ENCODE measurements at regions not wholly inside any gene's neighbourhood (a gene's known extent, or its start where the extent isn't known, plus 50 kb on each side); places are given as distances from the start of the nearest gene placed in this dataset.

DNA sequence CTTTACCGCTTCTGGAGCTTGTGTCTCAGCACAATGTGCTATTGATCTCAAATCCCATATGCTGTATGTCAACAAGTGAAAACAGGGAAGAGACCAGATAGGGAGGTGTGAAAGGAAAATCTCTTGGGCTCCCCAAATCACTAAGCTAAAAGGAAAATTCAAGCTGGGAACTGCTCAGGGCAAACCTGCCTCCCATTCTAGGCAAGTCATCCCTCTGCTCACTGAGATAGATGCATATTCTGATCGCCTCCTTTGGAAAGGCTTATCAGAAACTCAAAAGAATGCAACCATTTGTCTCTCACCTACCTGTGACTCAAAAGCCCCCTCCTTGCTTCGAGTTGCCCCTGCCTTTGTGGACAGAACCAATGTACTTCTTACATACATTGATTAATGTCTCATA lies 161.1 kb upstream of the LYZL1 start:
- intact Hi-C loops (cut with micrococcal nuclease; ENCODE audit: unreplicated experiment): no loop called here
- Histone ChIP-seq H3K4me3 (ENCODE audit: low read depth, low read length, poor library complexity, severe bottlenecking) (no peak overlapping the region), H3K27ac (ENCODE audit: low read depth, low read length, poor library complexity, severe bottlenecking) (no peak overlapping the region), H3K36me3 (ENCODE audit: insufficient read depth, low read length, poor library complexity, severe bottlenecking) (no peaks in the 10 kb centered on the region), H3K9me3 (ENCODE audit: low read depth, low read length, poor library complexity, severe bottlenecking) (no peaks in the 10 kb centered on the region), H3K27me3 (replicated peaks; ENCODE audit: insufficient read depth, low read depth, low read length, poor library complexity) (no peaks in the 10 kb centered on the region), H3K4me1 (ENCODE audit: insufficient read depth, low read length, poor library complexity, severe bottlenecking) (peaks cover 18% of the 10 kb centered on the region)
- no TSS peak for BruUV-seq (replicated peaks)
- DNase-seq (ENCODE audit: low spot score): no peak
- POLR2A ChIA-PET (ENCODE audit: low non-redundant PET): no interaction called here
- CTCF ChIA-PET: no interaction called here
- no peak for TF ChIP-seq EZH2 (IDR thresholded peaks at IDR 0.05; ENCODE audit: borderline replicate concordance, low read depth, low read length, poor library complexity, severe bottlenecking)
- TF ChIP-seq, protein P1, sequence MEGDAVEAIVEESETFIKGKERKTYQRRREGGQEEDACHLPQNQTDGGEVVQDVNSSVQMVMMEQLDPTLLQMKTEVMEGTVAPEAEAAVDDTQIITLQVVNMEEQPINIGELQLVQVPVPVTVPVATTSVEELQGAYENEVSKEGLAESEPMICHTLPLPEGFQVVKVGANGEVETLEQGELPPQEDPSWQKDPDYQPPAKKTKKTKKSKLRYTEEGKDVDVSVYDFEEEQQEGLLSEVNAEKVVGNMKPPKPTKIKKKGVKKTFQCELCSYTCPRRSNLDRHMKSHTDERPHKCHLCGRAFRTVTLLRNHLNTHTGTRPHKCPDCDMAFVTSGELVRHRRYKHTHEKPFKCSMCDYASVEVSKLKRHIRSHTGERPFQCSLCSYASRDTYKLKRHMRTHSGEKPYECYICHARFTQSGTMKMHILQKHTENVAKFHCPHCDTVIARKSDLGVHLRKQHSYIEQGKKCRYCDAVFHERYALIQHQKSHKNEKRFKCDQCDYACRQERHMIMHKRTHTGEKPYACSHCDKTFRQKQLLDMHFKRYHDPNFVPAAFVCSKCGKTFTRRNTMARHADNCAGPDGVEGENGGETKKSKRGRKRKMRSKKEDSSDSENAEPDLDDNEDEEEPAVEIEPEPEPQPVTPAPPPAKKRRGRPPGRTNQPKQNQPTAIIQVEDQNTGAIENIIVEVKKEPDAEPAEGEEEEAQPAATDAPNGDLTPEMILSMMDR (conservative IDR thresholded peaks at IDR 0.05; ENCODE audit: low read depth, low read length): no peak

DNA sequence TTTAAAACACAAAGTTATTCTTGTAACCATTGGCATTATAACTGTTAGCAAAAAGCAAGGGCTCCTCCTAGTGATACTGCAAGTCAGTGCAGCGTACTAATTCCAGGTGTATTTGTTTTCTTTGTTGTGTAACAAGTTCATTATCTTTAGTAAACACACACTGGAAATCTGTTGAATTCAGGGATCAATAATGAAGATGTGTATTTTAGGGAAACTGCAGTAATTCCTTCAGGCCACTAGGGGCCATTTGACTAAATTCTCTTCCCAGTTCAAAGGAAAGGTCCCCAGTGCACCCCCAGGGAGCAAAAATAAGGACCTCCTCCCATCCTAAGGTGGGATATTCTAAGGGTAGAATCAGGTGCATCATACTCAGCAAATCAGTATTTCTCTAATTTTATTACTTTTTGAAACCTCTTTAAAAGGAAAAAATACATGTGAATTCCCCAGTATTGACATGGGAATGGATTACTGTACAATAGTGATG lies 158.6 kb upstream of the LYZL1 start:
- no TSS peak for BruUV-seq (replicated peaks)
- Histone ChIP-seq H3K27me3 (replicated peaks; ENCODE audit: insufficient read depth, low read depth, low read length, poor library complexity) (no peaks in the 10 kb centered on the region), H3K4me1 (ENCODE audit: insufficient read depth, low read length, poor library complexity, severe bottlenecking) (peaks cover 26% of the 10 kb centered on the region), H3K36me3 (ENCODE audit: insufficient read depth, low read length, poor library complexity, severe bottlenecking) (no peaks in the 10 kb centered on the region), H3K27ac (ENCODE audit: low read depth, low read length, poor library complexity, severe bottlenecking) (no peak overlapping the region), H3K9me3 (ENCODE audit: low read depth, low read length, poor library complexity, severe bottlenecking) (no peaks in the 10 kb centered on the region), H3K4me3 (ENCODE audit: low read depth, low read length, poor library complexity, severe bottlenecking) (no peak overlapping the region)
- CTCF ChIA-PET: no interaction called here
- intact Hi-C loops (cut with micrococcal nuclease; ENCODE audit: unreplicated experiment): loop anchor here (2.0 to 5.0 kb wide), 3 partner anchors 72 to 453 kb away; partner anchors contain the start of gene BAMBI
- no peak for TF ChIP-seq EZH2 (IDR thresholded peaks at IDR 0.05; ENCODE audit: borderline replicate concordance, low read depth, low read length, poor library complexity, severe bottlenecking)
- TF ChIP-seq, protein P1 (conservative IDR thresholded peaks at IDR 0.05; ENCODE audit: low read depth, low read length): peak; percentile 71
- POLR2A ChIA-PET (ENCODE audit: low non-redundant PET): no interaction called here
- peak; percentile 33 for DNase-seq (ENCODE audit: low spot score)

DNA sequence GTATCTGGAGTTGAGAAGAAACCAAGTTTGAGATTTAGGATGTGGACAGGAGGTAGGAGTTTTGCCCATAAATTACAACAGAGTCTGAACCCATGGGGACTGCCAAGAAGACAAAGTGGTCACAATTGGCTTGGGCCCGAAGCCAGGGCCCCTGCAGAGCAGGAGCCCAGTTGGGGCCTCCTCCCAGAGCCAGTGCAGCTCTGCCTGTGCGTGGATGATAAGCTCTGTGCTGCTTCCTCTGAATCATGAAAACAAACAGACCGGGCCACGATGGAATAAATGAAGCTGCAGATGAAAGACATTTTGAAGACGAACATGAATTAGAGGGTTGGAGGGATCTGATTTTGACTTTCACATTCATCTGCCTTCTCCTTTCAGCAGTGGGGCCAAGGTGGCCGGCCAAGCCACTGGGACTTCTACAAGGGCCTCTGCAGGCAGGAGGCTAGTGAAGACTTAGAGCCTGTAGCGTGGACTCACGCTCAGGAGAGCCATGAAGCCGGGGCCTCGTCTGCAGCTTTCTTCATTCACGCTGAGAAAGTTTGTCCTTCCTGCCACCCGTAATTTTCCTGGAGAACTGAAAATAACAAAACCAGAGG lies 156.8 kb upstream of the LYZL1 start:
- H3K4me3 ChIP-seq (ENCODE audit: low read depth, low read length, poor library complexity, severe bottlenecking): peak overlapping the region; percentile 4
- CTCF ChIA-PET: interaction anchor here (1.1 kb wide), 1 partner anchor 172 kb away, joined by 3 read pairs; no protein-coding TSS in a partner anchor
- BruUV-seq (replicated peaks): no TSS peak
- TF ChIP-seq, protein P1 (conservative IDR thresholded peaks at IDR 0.05; ENCODE audit: low read depth, low read length): no peak
- TF ChIP-seq EZH2 (IDR thresholded peaks at IDR 0.05; ENCODE audit: borderline replicate concordance, low read depth, low read length, poor library complexity, severe bottlenecking): no peak
- H3K9me3 ChIP-seq (ENCODE audit: low read depth, low read length, poor library complexity, severe bottlenecking): no peaks in the 10 kb centered on the region
- DNase-seq (ENCODE audit: low spot score): peak; percentile 90
- H3K27ac ChIP-seq (ENCODE audit: low read depth, low read length, poor library complexity, severe bottlenecking): peak overlapping the region; percentile 38
- POLR2A ChIA-PET (ENCODE audit: low non-redundant PET): no interaction called here
- H3K27me3 ChIP-seq (replicated peaks; ENCODE audit: insufficient read depth, low read depth, low read length, poor library complexity): no peaks in the 10 kb centered on the region
- no peaks in the 10 kb centered on the region for H3K36me3 ChIP-seq (ENCODE audit: insufficient read depth, low read length, poor library complexity, severe bottlenecking)
- intact Hi-C loops (cut with micrococcal nuclease; ENCODE audit: unreplicated experiment): loop anchor here (2.0 to 5.0 kb wide), 3 partner anchors 70 to 455 kb away; partner anchors contain the start of gene BAMBI
- H3K4me1 ChIP-seq (ENCODE audit: insufficient read depth, low read length, poor library complexity, severe bottlenecking): peaks cover 35% of the 10 kb centered on the region

Data from A673 (cell line).